ENCODE measurements at regions not wholly inside any gene's neighbourhood (a gene's known extent, or its start where the extent isn't known, plus 50 kb on each side); places are given as distances from the start of the nearest gene placed in this dataset.

- TF ChIP-seq POLR2A (IDR thresholded peaks at IDR 0.05), result no peak
- TF ChIP-seq, protein P1, sequence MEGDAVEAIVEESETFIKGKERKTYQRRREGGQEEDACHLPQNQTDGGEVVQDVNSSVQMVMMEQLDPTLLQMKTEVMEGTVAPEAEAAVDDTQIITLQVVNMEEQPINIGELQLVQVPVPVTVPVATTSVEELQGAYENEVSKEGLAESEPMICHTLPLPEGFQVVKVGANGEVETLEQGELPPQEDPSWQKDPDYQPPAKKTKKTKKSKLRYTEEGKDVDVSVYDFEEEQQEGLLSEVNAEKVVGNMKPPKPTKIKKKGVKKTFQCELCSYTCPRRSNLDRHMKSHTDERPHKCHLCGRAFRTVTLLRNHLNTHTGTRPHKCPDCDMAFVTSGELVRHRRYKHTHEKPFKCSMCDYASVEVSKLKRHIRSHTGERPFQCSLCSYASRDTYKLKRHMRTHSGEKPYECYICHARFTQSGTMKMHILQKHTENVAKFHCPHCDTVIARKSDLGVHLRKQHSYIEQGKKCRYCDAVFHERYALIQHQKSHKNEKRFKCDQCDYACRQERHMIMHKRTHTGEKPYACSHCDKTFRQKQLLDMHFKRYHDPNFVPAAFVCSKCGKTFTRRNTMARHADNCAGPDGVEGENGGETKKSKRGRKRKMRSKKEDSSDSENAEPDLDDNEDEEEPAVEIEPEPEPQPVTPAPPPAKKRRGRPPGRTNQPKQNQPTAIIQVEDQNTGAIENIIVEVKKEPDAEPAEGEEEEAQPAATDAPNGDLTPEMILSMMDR (IDR thresholded peaks at IDR 0.05), result no peak
Observed at GRCh38 chr10:128957221-128957620, 509.8 kb upstream of the MGMT start.

Data from ovary (tissue), 3 donors.